ENCODE measurements at regions not wholly inside any gene's neighbourhood (a gene's known extent, or its start where the extent isn't known, plus 50 kb on each side); places are given as distances from the start of the nearest gene placed in this dataset.

GRCh38 chr17:73972901-73973300 lies 230.6 kb upstream of the RPL38 start:
- TF ChIP-seq RAD21 (conservative IDR thresholded peaks at IDR 0.05), result no peak
- TF ChIP-seq MXI1 (conservative IDR thresholded peaks at IDR 0.05; ENCODE audit: poor library complexity, severe bottlenecking), result no peak
- no peak for TF ChIP-seq CTCF (IDR thresholded peaks at IDR 0.05; ENCODE audit: poor library complexity, severe bottlenecking)
- no peak for TF ChIP-seq REST (IDR thresholded peaks at IDR 0.05; ENCODE audit: borderline replicate concordance)
- TF ChIP-seq SMC3 (conservative IDR thresholded peaks at IDR 0.05; ENCODE audit: poor library complexity), result no peak
- TF ChIP-seq TAF1 (IDR thresholded peaks at IDR 0.05; ENCODE audit: low read depth), result no peak
- TF ChIP-seq EZH2 (IDR thresholded peaks at IDR 0.05; ENCODE audit: borderline replicate concordance, insufficient read depth, low read length, poor library complexity, severe bottlenecking), result no peak
- TF ChIP-seq POLR2AphosphoS5 (IDR thresholded peaks at IDR 0.05), result no peak
- TF ChIP-seq EP300 (conservative IDR thresholded peaks at IDR 0.05; ENCODE audit: poor library complexity, severe bottlenecking), result no peak
- H3K9me3 ChIP-seq (ENCODE audit: low read length), result no peaks in the 10 kb centered on the region
- no peak overlapping the region for H3K4me3 ChIP-seq (ENCODE audit: low read length)
- no peaks in the 10 kb centered on the region for H3F3A ChIP-seq (ENCODE audit: insufficient read depth, low read length, poor library complexity, severe bottlenecking)
- no peak overlapping the region for H3K9ac ChIP-seq (ENCODE audit: low read length)
- no peak overlapping the region for H3K27ac ChIP-seq (ENCODE audit: low read length)
- no peak overlapping the region for H3K4me2 ChIP-seq (ENCODE audit: low read length)
- H3K36me3 ChIP-seq (ENCODE audit: insufficient read depth, low read length), result no peaks in the 10 kb centered on the region
- no peaks in the 10 kb centered on the region for H3K79me2 ChIP-seq (replicated peaks; ENCODE audit: insufficient read depth, low read length)
- no peaks in the 10 kb centered on the region for H3K27me3 ChIP-seq (ENCODE audit: insufficient read depth, low read depth, low read length)
- no peaks in the 10 kb centered on the region for H3K9me2 ChIP-seq (ENCODE audit: insufficient read depth, low read length)
- no peaks in the 10 kb centered on the region for H4K20me1 ChIP-seq (ENCODE audit: insufficient read depth)
- no peak overlapping the region for H2AFZ ChIP-seq (ENCODE audit: low read depth, low read length)

GRCh38 chr17:73973586-73974409 lies 229.7 kb upstream of the RPL38 start:
- no peak overlapping the region for H3K4me2 ChIP-seq (ENCODE audit: low read length)
- no peak overlapping the region for H2AFZ ChIP-seq (ENCODE audit: low read depth, low read length)
- no peak overlapping the region for H3K27ac ChIP-seq (ENCODE audit: low read length)

More at GRCh38 chr17:73973586-73974409, 229.7 kb upstream of the RPL38 start:
- H3F3A ChIP-seq (ENCODE audit: insufficient read depth, low read length, poor library complexity, severe bottlenecking), result no peaks in the 10 kb centered on the region
- no peaks in the 10 kb centered on the region for H3K79me2 ChIP-seq (replicated peaks; ENCODE audit: insufficient read depth, low read length)
- no peaks in the 10 kb centered on the region for H4K20me1 ChIP-seq (ENCODE audit: insufficient read depth)
- no peak overlapping the region for H3K4me3 ChIP-seq (ENCODE audit: low read length)
- TF ChIP-seq EZH2 (IDR thresholded peaks at IDR 0.05; ENCODE audit: borderline replicate concordance, insufficient read depth, low read length, poor library complexity, severe bottlenecking) (no peak), EP300 (conservative IDR thresholded peaks at IDR 0.05; ENCODE audit: poor library complexity, severe bottlenecking) (no peak), TAF1 (IDR thresholded peaks at IDR 0.05; ENCODE audit: low read depth) (no peak), SMC3 (conservative IDR thresholded peaks at IDR 0.05; ENCODE audit: poor library complexity) (no peak), RAD21 (conservative IDR thresholded peaks at IDR 0.05) (no peak), POLR2AphosphoS5 (IDR thresholded peaks at IDR 0.05) (no peak), CTCF (IDR thresholded peaks at IDR 0.05; ENCODE audit: poor library complexity, severe bottlenecking) (no peak), REST (IDR thresholded peaks at IDR 0.05; ENCODE audit: borderline replicate concordance) (no peak), MXI1 (conservative IDR thresholded peaks at IDR 0.05; ENCODE audit: poor library complexity, severe bottlenecking) (no peak)
- H3K9me2 ChIP-seq (ENCODE audit: insufficient read depth, low read length), result no peaks in the 10 kb centered on the region
- H3K36me3 ChIP-seq (ENCODE audit: insufficient read depth, low read length), result no peaks in the 10 kb centered on the region
- no peak overlapping the region for H3K9ac ChIP-seq (ENCODE audit: low read length)
- no peaks in the 10 kb centered on the region for H3K9me3 ChIP-seq (ENCODE audit: low read length)
- H3K27me3 ChIP-seq (ENCODE audit: insufficient read depth, low read depth, low read length), result no peaks in the 10 kb centered on the region

All from neural cell (in vitro differentiated cells).